ENCODE measurements at regions not wholly inside any gene's neighbourhood (a gene's known extent, or its start where the extent isn't known, plus 50 kb on each side); places are given as distances from the start of the nearest gene placed in this dataset.

GRCh38 chr1:4017636-4018365, 117.7 kb upstream of the C1orf174 start:
- no peak for DNase-seq

GRCh38 chr1:4018466-4019146, 118.5 kb upstream of the C1orf174 start:
- no peak for DNase-seq

GRCh38 chr1:4019147-4019521, 119.1 kb upstream of the C1orf174 start:
- no peak for DNase-seq

- no peak for DNase-seq
These were observed 119.7 kb upstream of the C1orf174 start for GRCh38 chr1:4019606-4020331.

- no peak for DNase-seq
These were observed 120.4 kb upstream of the C1orf174 start for GRCh38 chr1:4020449-4020848.

GRCh38 chr1:4021136-4021973, 121.3 kb upstream of the C1orf174 start:
- DNase-seq: no peak

- DNase-seq: no peak
These were observed 121.8 kb upstream of the C1orf174 start for GRCh38 chr1:4021974-4022268.

- DNase-seq: no peak
These were observed 122.6 kb upstream of the C1orf174 start for GRCh38 chr1:4022715-4023114.

- DNase-seq: no peak
These were observed 123.6 kb upstream of the C1orf174 start for GRCh38 chr1:4023678-4024077.

- DNase-seq: no peak
These were observed 124.7 kb upstream of the C1orf174 start for GRCh38 chr1:4024811-4025210.

GRCh38 chr1:4025752-4026151, 125.7 kb upstream of the C1orf174 start:
- no peak for DNase-seq

GRCh38 chr1:4027008-4027407, 126.9 kb upstream of the C1orf174 start:
- DNase-seq: no peak

- DNase-seq: no peak
These were observed 127.5 kb upstream of the C1orf174 start for GRCh38 chr1:4027492-4028138.

GRCh38 chr1:4028139-4028501, 128.0 kb upstream of the C1orf174 start:
- DNase-seq: no peak

- DNase-seq: no peak
These were observed 129.3 kb upstream of the C1orf174 start for GRCh38 chr1:4029376-4029775.

- DNase-seq: no peak
These were observed 132.5 kb upstream of the C1orf174 start for GRCh38 chr1:4032571-4032970.

GRCh38 chr1:4033129-4033676, 133.1 kb upstream of the C1orf174 start:
- no peak for DNase-seq

GRCh38 chr1:4033713-4034112, 133.6 kb upstream of the C1orf174 start:
- DNase-seq: no peak

- DNase-seq: no peak
These were observed 134.3 kb upstream of the C1orf174 start for GRCh38 chr1:4034318-4034887.

GRCh38 chr1:4044967-4045366, 144.9 kb upstream of the C1orf174 start:
- no peak for DNase-seq

GRCh38 chr1:4045397-4046010, 145.4 kb upstream of the C1orf174 start:
- no peak for DNase-seq

Measured in right hindlimb (tissue), 1 donor.